ENCODE measurements at regions not wholly inside any gene's neighbourhood (a gene's known extent, or its start where the extent isn't known, plus 50 kb on each side); places are given as distances from the start of the nearest gene placed in this dataset.
A peak's percentile ranks its signal among the peaks of the same experiment; 100 is the strongest.
"Not testable (repeated sequence)": the region's sequence is repeated elsewhere in the genome, so short reads cannot be mapped to it uniquely, and the experiment has no call there.

DNA sequence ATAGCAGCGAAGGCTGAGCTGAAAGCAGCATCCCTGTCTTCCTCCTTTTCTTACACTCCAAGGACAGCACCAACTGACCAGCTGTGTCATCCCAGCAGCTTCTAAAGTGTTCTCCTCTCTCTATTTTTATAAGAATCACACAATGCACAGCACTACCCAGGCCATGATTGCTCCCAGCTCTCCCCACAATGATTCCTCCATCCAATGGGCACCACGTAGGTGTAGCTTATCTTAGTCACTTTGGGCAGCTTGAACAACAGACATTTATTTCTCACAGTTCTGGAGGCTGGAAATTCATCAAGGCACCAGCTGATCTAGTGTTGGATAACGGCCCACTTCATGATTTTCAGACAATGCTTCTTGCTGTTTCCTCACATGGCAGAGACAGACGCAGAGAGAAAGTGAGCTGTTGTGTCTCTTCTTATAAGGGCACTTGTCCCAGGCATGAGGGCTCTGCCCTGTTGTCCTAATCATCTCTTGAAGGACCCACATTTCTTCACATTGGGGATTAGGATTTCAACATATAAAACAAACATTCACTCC lies 92.0 kb upstream of the CDC14C start:
- DNase-seq: no peak

DNA sequence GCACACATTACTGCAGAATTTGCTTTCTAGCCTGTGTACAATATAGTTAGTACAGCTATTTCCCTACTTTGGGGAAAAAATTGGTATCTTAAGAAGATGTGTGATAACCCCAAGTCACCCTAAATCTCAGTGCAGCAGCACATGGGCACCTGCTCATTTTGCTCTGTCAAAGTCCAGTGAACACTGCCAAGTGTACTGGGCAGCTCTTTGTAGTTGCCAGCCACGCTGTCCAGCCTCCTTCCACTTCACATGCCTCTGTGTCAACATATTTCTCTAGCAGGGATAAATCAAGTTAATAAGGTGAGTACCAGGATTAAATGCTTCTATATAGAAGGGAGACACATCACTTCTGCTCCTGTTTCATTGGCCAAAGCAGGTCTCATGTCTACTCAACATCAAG lies 87.1 kb upstream of the CDC14C start:
- no peak for DNase-seq

DNA sequence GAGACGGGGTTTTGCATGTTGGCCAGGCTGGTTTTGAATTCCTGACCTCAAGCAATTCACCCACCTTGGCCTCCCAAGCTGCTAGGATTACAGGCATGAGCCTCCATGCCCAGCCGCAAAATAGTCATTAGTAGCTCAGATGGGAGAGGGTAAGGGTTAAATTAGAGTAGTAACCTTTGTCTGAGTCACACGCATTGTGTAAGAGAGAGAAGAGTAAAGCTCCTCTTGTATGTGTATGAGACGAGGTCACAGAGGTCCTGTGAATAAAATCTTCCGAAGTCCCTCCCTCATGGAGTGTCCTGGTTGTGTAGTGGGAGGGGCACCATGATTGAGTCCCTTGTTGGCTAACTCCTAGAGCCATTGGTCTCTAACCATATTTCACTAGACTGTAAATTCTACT lies 85.2 kb upstream of the CDC14C start:
- DNase-seq: no peak

DNA sequence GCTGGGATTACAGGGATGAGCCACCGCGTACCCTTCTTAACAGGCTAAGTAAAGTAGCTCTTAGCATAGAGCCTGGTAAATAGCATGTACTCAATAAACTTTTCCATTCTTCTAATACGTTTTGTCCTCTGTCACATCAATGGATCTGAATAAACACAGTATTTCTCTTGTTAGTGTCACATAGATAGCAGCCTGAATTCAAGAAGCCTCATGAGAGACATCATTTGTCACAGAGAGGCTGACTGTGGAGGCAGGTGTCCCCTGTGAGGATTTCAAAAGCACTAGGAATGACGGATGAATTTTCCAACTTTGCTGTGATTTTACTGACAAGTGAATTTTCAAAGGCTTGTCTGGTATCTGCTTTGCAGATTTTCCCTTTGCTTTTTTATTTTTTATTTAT lies 82.6 kb upstream of the CDC14C start:
- DNase-seq: no peak

DNA sequence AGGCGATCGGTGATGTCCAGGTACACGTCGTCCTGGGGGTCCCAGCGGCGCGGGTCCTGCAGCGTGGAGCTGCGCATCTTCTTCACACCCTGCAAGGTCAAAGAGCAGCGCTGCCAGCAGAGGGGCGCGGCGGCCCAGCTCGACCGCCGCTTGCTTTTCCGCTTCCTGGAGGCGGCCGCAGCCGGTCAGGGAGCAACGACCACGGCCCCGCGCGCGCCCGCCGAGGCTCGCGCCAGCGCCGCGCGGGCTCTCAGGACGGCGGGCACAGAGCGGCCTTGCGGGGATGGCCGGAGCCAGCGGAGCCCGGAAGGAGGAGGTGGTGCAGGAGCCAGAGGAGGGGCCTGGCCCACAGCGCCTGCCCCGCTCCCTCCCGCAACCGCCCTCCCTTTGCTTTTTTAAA lies 76.4 kb upstream of the CDC14C start:
- DNase-seq: peak; percentile 18

DNA sequence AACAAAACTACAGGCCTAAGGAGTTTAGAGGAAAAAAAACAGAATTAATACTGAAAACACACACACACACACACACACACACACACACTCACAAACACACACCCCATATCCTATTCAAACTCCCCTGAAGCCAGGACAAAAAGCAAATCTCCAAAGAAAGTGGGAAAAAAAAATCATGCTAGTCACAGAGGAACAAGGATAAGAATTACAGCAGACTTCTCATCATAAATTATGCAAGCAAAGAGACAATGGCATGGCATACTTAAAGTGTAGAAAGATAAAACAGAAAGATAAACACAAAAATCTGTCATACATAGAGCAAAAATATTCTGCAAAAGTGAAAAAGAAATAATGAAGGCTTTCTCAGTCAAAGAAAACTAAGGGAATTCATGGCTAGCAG lies 63.9 kb upstream of the CDC14C start:
- DNase-seq: not testable (repeated sequence)

DNA sequence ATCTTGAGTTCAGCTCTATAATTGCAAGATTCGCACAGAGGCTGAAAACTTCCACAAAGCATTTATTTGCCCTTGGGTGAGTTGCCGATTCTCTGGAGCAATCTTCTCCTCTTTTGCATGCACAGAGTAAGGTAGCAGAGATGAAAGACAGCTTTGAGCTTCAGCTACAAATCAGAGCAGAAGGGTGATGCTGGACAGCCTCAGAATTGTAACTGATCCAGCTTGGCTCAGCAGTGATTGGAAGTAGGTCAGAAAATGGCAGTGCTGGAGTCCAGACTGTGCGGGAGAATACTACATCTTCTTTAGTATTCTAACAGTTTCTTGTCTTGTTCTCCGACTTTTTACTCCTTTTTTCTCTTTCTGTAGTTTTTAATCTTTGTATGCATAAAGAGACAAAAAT lies 55.4 kb upstream of the CDC14C start:
- DNase-seq: no peak

DNA sequence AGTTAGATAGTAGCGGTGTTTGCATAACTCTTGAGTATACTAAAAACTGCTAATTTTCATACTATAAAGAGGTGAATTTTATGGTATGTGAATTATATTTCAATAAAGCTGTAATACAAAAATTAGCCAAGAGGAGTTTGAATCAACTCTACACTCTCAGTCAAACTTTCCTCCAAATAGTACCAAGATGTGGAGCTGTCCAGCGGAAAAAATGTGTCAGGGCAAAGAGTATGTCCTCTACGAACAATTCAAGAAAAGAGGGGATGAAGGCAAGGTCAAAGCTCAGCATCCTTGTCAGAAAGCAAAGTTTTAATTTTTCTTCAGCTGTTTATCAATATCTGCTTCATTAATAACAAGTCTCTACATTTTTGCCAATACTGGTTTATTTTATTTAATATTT lies 51.8 kb upstream of the CDC14C start:
- no peak for DNase-seq

Data from right kidney (tissue), 1 donor.